ENCODE measurements at regions not wholly inside any gene's neighbourhood (a gene's known extent, or its start where the extent isn't known, plus 50 kb on each side); places are given as distances from the start of the nearest gene placed in this dataset.

DNA sequence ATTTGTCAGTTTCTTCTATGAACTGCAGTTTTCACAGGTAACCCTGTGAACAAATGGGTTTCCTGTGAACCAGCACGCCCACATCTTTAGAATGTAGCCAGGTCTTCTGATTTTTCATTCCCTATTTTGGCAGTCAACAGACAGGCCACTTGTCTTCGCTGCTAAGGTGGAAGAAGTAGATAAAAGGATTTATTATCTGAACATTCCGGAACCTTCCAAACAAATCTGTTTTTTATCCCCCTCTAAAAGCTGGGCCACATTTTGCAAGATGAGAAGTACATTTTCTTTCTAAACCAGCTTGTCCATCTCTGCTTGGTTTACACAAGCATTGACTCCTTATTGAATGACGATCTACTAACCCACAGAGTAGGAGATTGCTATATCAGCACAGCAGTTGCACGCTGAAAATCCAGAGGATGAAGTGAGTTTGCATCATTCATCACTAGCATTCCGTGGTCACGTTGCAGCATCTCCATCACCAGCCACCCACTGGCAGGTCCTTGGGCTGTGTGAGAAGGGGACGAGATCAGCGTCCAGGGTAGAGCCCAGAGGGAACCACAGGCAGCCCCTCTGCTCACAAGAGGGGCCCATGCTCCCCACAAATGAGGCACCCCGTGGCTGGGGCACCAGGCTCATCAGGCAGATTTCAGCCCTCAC is 83.5 kb downstream of the TOMM20 start:
- TF ChIP-seq, protein P1, sequence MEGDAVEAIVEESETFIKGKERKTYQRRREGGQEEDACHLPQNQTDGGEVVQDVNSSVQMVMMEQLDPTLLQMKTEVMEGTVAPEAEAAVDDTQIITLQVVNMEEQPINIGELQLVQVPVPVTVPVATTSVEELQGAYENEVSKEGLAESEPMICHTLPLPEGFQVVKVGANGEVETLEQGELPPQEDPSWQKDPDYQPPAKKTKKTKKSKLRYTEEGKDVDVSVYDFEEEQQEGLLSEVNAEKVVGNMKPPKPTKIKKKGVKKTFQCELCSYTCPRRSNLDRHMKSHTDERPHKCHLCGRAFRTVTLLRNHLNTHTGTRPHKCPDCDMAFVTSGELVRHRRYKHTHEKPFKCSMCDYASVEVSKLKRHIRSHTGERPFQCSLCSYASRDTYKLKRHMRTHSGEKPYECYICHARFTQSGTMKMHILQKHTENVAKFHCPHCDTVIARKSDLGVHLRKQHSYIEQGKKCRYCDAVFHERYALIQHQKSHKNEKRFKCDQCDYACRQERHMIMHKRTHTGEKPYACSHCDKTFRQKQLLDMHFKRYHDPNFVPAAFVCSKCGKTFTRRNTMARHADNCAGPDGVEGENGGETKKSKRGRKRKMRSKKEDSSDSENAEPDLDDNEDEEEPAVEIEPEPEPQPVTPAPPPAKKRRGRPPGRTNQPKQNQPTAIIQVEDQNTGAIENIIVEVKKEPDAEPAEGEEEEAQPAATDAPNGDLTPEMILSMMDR (IDR thresholded peaks at IDR 0.05; ENCODE audit: insufficient read depth, low read length): no peak
- no peak for TF ChIP-seq GABPA (IDR thresholded peaks at IDR 0.05; ENCODE audit: low read depth)

All from HL-60 (cell line).